Liver (tissue), 3 donors: ENCODE measurements at regions not wholly inside any gene's neighbourhood (a gene's known extent, or its start where the extent isn't known, plus 50 kb on each side); places are given as distances from the start of the nearest gene placed in this dataset.

Experiments
- CTCF ChIP-seq: fragments of 150-350 bp; IDR thresholded peaks from 2 replicates; pipeline ENCODE4 v1.5.1; 2017; ENCODE audit warnings: improper control_type of control experiment, low read depth, low read length; ENCODE audit not compliant: missing input control
- JUND ChIP-seq, 2 donors: IDR thresholded peaks; 2 replicates each; pipeline ENCODE4 v1.6.1; 2016; ENCODE audit warnings: antibody characterized with exemption in 2 of 2
- NR2F2 ChIP-seq: IDR thresholded peaks from 2 replicates; pipeline ENCODE4 v1.6.1; 2016; ENCODE audit warnings: antibody characterized with exemption
- RAD21 ChIP-seq, 2 donors: IDR thresholded peaks; 2 replicates each; pipeline ENCODE4 v1.6.1; 2016; ENCODE audit warnings: antibody characterized with exemption in 2 of 2, mild to moderate bottlenecking in 2 of 2
- REST ChIP-seq: IDR thresholded peaks from 2 replicates; pipeline ENCODE4 v1.6.1; 2016; ENCODE audit warnings: antibody characterized with exemption, mild to moderate bottlenecking
- SP1 ChIP-seq: IDR thresholded peaks from 2 replicates; pipeline ENCODE4 v1.6.1; 2018; ENCODE audit warnings: antibody characterized with exemption, mild to moderate bottlenecking
- YY1 ChIP-seq: IDR thresholded peaks from 2 replicates; pipeline ENCODE4 v1.6.1; 2016; ENCODE audit warnings: antibody characterized with exemption, mild to moderate bottlenecking
- TF ChIP-seq, protein P1 (sequence below): IDR thresholded peaks from 2 replicates; pipeline ENCODE4 v1.6.1; 2016; ENCODE audit warnings: antibody characterized with exemption
- donor health status: healthy.
- donor health status: healthy.

DNA sequence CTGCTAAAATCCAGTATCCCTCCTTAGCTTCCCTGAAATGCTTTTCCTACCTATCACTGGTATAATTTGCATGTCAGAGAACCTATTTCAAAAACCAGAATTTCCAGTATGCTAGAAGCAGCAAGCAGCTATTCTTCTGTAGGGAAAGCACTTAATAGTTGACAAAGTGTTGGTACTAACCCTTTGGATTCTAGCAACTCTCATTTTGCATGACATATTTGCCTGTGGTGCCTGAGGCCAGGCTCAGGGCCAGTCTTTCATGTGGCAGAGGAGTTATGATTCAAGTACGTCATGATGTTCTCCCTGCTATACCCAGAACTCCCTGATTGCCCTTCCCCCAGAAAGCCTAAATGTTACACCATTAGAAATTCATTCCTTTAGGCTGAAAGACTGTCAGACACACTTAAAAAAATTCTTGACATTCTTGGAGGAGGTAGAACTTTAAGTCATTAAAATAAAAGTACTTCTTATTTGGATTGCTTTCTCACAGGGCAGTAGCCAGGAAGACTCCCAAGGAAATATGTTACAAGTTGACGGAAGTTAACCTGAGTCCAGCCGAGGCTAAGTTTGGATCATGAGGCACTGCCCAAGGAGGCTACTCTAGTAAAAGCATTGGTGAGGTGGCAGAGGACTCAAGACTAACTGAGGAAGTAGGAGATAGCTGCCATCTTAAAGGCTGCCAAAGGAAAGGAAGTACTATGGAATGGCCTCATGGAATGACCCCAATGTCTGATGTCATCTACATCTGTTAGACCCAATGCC lies 298.4 kb upstream of the SPAG17 start:
- no peak for TF ChIP-seq CTCF
- no peak for TF ChIP-seq REST
- no peak for TF ChIP-seq YY1
- TF ChIP-seq NR2F2 = no peak
- TF ChIP-seq, protein P1, sequence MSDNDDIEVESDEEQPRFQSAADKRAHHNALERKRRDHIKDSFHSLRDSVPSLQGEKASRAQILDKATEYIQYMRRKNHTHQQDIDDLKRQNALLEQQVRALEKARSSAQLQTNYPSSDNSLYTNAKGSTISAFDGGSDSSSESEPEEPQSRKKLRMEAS = no peak
- TF ChIP-seq SP1 = no peak
- no peak for TF ChIP-seq RAD21 (IDR thresholded peaks at IDR 0.05)
- TF ChIP-seq JUND (IDR thresholded peaks at IDR 0.05) = no peak
